Activated T-cell treated with anti-CD3 and anti-CD28 coated beads for 1 hour (primary cell): ENCODE measurements at regions not wholly inside any gene's neighbourhood (a gene's known extent, or its start where the extent isn't known, plus 50 kb on each side); places are given as distances from the start of the nearest gene placed in this dataset.
"Not testable (repeated sequence)": the region's sequence is repeated elsewhere in the genome, so short reads cannot be mapped to it uniquely, and the experiment has no call there.

Experiments used
- DNase-seq: peaks from one replicate; pipeline ENCODE4 v3.0.0-alpha.2; 2020; ENCODE audit warnings: low read depth

DNA sequence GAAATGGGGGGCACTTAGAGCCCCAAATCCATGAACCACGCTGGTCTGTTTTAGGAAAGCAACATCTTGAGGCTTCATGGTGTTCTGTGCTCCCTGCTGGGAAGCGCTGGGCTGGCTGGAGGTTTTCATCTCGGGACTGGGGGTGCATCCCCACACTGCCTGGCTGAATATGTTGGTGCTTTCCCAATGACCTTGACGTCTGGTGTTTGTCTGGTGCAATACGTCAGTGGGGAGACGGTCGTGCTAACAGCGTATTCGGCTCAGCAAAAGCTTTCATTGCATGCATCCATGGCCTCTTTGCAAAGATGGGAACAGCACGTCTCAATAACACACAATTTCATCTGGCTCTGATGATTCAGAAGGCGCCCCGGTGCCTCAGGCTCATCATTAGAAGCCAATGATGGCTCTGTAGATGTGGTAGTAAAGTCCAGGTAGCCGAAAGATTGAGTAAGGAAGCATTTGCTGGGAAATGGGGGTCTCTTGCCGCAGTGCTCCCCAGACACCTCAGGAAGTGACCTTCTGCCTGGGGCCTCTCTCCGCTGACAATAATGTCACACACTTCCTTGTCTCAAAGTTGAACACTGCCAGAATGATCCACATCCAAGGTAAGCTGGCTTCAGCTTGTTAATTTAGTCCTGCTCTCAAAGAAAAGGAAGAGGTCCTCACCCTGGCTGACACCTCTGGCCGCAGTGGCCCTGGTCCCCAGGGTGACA is 97.7 kb downstream of the ING1 start:
- no peak for DNase-seq

DNA sequence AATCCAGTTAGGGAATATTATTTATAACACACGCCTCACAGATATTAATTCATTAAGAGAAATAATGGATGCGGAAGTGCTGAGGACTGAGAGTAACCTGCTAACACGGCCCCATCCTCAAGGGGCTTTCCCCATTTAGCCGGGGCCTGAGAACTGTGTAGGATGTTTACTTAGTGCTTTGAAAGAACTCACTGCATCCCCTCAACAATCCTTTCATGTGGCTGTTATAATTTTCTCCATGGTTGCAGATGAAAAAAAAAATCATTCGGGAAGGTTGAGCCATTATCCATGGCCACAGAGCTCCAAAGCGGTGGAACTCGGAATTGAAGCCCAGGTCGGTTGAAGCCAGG is 98.2 kb downstream of the ING1 start:
- DNase-seq: no peak

DNA sequence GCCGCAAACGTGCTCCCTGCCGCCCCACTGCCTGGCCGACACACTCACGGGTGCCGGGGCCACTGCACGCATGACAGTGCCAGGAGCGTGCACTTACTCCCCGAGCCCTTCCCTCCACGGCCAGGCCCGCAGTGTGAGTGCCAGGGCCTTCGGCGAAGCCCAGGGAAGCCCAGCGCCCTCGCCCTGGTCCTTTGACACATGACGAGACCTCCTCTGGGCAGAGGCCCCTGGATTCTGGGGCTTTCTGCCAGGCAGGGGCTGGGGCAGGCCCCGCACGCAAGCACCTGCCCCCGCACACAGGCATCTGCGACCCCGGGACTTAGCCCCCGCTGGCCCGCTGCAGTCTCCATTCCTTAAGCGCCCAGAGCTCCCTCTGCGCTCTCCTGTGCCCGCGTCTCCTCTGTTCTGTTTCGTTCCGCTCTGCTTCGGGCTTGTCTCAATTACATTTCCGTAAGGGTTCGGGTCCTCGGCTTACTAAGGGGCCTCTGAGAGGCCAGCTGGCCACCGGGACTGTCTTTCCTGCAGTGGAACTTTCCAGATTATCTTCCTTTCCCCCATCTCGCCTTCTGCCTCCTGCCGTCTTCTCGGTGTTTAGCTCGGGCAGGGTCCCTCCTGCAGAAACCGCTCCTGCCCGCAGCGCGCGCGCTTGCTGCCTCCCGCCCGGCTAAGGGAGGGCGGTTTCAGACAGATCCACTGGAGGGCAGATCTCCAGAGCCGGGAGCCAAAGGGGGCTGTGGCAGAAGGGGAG is 98.8 kb downstream of the ING1 start:
- no peak for DNase-seq

DNA sequence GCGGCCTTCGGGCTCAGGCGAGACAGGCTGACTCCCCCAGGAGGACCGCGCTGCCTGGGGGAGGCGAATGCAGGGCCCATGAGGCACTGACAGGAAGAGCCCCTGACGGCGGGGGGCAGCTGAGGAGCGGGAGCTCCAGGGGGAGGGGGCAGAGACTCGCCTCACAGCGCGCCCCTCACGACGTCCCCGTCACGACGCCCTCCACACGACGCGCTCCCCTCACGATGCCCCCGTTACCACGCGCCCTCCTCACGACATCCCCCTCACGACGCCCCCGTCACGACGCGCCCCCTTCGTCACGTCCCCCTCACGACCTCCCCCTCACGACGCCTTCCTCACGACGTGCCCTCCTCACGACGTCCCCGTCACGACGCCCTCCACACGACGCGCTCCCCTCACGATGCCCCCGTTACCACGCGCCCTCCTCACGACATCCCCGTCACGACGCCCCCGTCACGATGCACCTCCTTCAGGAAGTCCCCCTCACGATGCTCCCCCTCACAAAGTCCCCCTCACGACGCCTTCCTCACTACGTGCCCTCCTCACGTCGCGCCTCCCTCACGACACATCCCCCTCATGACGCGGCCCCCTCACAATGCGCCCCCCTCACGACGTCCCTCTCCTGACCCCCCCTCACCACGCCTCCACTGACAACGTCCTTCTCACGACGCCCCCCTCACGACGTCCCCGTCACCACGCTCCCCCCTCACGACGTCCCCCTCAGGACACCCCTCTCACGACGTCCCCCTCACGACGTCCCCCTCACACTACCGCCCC is 99.6 kb downstream of the ING1 start:
- DNase-seq: no peak

DNA sequence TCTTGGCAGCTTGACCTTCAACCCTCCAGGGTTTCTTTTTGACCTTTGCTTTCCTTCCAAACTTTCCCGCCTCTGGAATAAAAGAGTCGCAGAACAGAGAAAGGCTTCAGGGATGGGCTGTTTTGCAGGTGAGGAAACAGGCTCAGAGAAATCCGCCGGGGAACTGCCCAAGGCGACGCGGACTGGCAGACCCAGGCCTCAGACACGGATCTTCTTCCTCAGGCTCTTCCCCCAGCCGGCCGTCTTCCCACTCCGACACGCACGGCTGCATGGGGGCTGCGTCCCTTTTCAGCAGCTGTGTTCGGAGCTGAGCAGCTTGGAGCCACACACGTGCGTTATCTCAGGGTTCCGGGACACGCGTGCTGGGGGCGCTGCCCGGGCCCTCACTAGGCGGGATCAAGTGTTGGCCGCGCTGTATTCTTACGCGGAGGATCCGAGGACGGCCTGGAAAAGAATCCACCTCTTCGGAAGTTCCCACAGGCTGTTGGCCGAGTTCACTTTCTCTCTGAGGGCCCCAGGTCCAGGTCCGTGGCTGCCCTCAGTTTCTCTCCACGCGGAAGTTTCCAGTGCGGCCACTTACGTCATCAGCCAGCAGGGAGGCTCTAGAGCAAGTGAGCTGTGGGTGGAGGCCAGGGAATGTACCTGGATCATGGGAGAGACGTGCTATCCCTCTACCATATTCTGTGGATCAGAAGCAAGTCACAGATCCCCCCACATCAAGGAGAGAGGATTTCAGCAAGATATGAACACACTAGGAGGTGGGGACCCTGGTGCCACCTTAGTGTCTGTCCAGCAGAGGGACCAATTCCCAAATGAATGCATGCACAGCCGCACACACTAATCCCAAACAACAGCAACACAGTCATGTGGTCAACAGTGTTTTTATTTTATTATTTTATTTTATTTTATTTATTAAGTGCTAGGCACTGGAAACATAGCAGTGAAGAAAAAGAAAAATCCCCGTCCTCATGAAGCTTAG is 100.4 kb downstream of the ING1 start:
- DNase-seq: no peak

DNA sequence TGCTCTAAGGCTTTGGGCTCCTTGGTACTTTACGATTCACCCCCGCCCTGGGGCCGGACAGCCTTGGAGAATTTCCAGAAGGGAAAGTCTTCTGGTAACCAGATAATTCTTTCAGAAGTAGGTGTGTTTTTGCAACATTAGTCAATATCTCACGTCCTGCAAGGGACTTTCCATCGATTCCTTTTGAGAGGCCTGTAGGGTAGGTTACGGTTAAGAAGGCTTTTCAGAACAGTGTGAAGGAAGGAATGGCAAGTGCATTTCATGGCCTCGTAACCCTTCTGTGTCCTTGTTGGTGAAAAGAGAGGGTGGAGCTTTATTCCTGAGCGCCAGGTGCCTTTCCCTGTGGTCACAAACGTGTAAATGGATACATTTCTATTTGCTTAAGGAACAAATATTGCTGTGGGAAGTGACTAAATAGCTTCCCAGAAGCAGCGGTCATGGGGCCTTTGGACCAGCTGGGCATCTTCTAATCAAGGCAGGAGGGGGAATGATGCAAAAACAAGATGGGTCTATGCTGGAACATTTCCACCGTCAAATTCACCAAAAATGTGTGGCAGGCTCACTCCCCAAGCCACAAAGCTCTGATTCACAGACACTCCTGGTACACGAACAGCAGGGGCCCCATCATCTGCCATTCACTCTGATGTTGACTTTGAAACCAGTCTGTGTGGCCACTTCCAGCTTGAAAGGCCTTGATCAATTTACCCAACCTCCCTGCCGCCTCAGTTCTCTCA is 99.2 kb downstream of the ANKRD10 start:
- no peak for DNase-seq

DNA sequence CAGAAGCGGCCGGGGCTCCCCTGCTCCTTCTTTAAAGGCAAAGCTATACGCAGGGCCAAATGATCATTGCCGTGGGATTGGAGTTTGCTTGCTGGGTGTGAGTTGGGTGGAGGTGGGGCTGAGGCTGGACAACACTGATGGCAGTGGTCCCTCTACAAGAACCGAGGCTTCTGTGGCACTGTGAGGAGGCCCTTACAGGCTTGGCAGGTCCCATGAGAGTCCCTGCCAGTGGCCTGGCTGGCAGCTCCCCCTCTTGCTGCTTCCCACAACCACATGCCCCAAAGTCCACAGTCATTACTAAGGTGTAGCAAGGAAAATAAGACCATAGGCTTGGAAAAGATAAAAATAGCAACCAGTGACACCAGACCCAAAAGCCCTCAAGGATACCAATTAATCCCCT is 98.4 kb downstream of the ANKRD10 start:
- DNase-seq: no peak

DNA sequence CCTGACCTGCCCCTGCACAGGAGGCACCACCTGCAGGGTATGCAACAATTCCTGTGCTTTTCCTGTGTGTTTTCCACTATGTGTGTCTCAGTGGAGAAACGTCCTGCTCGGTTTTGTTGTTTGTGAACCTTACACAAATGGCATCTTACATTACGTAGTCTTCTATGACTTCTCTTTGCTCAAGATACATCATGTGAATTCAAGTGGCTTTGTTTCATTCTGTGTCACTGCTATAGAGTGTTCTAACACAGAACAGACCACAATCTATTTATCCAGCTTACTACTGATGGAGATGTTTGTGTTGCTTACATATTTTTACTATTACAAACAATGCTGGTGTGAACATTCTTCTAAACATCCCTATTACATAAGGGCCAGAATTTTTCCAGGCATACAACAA is 97.7 kb downstream of the ANKRD10 start:
- no peak for DNase-seq

DNA sequence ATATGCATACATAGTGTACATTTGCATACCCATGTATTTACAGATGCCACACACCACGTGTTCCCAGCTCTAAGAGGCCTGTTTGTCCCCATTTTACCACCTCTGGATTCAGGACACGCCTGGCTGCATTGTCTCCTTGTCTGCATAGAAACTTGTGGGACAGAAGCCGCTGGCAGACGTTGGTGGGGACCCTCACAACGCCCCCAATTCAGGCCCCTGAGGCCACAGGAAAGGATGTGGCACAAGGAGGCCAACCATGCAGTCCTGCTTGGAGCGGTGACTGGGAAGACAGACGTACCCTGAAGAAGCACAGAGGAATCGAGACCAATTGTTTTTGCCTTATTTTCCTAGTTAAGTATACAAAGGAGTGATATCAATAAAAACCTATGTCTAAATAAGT is 96.1 kb downstream of the ANKRD10 start:
- no peak for DNase-seq

DNA sequence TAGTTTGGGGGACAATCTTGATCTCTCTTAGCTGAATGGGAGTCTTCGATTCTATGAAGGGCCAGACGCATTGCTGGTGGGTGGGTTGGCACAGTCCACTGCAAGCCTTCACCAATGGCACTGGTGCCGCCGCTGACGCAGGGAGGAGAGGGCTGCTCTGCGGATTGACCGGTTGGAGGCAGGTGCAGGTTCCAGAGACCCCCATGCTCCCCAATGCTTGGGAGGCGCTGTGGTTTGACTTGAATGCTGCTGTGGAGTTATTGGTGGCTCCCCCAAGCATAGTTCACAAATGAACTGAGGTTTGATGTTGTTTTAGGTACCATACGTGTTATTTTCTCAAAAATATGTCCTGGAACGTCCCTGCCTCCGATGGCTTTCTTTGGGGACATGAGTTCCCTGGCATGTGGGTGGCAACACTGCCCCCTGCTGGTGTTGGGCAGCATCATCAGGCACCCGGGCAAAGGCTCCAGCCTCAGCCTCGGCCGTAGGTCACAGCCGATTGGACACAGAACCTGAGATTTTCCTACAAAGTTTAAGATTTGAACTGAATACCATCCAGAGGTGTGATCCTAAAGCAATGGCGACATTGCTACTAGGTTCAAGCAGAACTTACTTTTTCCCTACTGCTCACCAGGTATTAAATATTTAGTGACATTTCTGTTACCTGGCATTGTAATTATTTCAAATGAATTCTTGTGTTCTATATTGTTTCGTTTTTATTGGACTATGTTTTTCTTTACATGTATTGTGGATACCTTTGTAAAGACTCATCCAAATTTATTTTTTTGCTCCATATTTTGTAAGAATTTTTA is 95.5 kb downstream of the ANKRD10 start:
- peak; percentile 73 for DNase-seq

DNA sequence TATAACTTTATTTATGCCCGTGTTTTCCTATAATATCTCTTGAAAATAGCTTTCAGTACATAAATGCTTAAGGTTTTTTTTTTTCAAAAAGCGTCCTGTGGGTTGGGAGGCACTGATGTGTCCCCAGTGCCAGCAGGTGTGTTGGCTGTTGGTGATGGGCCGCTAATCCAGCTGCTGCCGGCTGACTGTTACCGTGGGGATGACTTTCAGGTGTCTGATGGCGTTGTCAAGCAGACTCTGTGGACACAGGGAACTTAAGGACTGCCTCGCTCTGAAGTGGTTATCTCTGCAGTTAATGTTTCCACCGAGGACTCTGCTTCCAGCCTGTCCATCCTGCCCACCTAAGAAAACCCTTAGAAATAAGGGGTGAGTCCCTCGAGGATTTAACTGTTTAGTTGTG is 94.5 kb downstream of the ANKRD10 start:
- DNase-seq: no peak

DNA sequence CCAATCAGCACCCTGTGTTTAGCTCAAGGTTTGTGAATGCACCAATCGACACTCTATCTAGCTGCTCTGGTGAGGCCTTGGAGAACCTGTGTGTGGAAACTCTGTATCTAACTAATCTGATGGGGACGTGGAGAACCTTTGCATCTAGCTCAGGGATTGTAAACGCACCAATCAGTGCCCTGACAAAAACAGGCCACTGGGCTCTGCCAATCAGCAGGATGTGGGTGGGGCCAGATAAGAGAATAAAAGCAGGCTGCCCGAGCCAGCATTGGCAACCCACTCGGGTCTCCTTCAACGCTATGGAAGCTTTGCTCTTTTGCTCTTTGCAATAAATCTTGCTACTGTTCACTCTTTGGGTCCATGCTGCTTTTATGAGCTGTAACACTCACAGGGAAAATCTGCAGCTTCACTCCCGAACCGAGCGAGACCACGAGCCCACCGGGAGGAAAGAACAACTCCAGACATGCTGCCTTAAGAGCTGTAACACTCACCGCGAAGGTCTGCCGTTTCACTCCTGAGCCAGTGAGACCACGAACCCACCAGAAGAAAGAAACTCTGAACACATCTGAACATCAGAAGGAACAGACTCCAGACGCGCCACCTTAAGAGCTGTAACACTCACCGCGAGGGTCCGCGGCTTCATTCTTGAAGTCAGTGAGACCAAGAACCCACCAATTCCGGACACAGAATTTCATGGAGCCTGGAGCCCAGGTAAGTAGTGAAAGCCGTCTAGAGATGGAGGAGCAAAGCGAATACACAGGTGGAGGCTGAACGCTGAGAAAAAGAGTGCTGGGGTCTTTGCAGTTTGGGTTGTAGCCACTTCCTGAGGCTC is 92.8 kb downstream of the ANKRD10 start:
- not testable (repeated sequence) for DNase-seq

DNA sequence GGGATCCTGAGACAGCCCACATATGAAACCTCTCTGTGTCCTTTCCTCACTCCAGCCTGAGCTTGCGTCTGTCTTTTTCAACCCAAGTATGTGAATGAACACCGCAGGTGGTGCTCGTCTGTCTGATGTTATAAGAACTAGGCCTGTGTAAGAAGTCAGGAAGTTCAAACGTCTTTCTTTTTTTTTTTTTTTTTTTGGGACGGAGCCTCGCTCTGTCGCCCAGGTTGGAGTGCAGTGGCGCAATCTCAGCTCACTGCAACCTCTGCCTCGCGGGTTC is 92.3 kb downstream of the ANKRD10 start:
- no peak for DNase-seq

DNA sequence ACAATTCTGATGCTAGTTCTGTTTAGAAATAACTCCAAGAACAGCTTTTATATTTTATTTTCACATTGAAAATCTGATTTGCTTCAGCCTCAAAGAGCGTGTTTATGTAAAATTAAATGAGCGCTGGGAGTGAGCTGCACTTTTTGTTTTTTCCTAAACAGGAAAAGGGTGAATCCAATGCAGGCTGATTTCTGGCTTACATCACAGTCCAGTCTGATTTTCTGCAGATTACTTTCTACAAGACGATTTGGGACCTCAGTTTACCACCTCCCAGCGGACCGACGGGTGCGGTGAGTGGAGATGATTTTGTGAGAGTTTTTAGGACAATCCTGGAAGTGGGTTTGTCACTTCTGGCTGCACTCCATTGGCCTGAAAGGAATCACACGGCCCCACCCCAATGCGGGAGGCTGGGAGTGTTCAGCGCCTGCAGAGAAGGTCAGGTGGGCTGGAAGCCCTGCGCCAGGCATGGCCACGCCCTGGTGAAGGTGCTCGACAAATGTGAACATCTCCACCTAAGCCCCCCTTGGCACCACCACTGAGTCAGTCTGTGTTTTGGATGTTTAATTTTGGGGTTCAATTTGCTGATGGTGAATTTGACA is 90.1 kb downstream of the ANKRD10 start:
- DNase-seq: no peak

DNA sequence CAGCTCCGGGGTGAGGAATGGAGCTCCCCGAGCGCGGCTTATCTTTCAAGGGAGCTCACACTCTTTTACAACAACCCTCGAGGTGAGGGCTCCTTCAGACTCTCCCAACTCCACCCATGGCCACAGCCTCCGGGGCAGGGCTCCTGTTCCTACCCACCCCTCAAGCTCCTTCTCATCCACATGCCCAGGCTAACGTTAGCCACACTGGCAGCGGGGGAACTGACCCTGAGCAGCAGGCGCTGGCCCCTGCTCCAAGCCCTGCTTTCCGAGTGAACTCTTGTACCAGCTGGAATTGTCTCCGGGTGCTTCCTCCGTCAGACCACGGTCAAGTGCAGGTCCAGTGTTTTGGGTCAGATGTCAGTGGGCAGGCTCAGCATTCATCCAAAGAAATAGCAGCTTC is 89.4 kb downstream of the ANKRD10 start:
- no peak for DNase-seq

DNA sequence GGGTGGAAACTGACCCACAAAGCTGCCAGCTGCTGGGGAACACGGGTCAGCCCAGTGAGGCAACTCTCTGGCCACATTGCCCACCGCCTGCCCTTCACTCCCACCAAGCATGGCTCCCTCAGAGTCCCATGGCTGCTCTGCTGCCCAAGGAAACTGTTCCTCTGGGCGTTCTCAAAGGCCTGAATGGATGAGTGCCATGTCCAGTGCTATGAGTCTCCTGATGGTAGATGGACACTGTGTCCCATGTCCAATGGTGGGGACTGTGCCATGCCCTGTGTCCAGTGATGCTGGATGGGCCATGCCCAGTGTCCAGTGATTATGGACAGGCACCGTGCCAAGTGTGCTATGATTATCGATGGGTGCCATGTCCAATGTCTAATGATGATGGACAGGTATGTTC is 88.8 kb downstream of the ANKRD10 start:
- DNase-seq: no peak

DNA sequence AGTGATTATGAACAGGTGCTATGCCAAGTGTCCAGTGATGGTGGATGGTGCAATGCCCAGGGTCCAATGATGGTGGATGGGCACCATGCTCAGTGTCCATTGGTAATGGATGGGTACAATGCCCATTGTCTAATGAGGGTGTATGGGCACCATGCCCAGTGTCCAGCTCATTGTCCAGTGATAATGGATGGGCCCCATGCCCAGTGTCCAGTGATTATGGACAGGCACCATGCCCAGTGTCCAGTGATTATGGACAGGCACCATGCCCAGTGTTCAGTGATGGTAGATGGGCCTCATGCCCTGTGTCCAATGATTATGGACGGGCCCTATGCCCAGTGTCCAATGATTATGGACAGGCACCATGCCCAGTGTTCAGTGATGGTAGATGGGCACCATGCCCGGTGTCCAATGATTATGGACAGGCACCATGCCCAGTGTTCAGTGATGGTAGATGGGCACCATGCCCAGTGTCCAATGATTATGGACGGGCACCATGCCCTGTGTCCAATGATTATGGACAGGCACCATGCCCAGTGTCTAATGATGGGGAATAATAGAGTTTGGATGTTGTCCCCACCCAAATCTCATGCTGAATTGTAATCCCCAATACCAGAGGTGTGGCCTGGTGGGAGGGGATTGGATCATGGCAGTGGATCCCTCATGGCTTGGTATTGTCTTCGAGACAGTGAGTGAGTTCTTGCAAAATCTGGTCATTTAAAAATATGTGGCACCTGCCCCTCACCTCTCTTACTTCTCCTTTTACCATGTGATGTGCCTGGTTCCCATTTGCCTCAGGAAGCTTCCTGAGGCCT is 87.8 kb downstream of the ANKRD10 start:
- DNase-seq: no peak
